ENCODE measurements at regions not wholly inside any gene's neighbourhood (a gene's known extent, or its start where the extent isn't known, plus 50 kb on each side); places are given as distances from the start of the nearest gene placed in this dataset.
"Not testable (repeated sequence)": the region's sequence is repeated elsewhere in the genome, so short reads cannot be mapped to it uniquely, and the experiment has no call there.

GRCh38 chr16:15307184-15307583 lies 70.9 kb downstream of the NPIPA5 start:
- not testable (repeated sequence) for FAIRE-seq; H4K20me1 ChIP-seq (ENCODE audit: insufficient read depth, low read length)

GRCh38 chr16:15305889-15306288 lies 72.2 kb downstream of the NPIPA5 start:
- H3K9me3 Mint-ChIP-seq (ENCODE audit: unreplicated experiment); H2AFZ ChIP-seq (ENCODE audit: low read depth, low read length); H3K27ac ChIP-seq (ENCODE audit: low read depth, low read length); H4K20me1 ChIP-seq (ENCODE audit: insufficient read depth, low read length); H3K9me3 ChIP-seq (ENCODE audit: insufficient read depth, low read depth, low read length); H3K4me3 ChIP-seq (ENCODE audit: insufficient read depth, low read depth, low read length); H3K27ac Mint-ChIP-seq (ENCODE audit: unreplicated experiment); H3K27me3 ChIP-seq (ENCODE audit: insufficient read depth, low read length); H3K79me2 ChIP-seq (ENCODE audit: insufficient read depth, low read length); H3K4me1 Mint-ChIP-seq (ENCODE audit: low read depth, unreplicated experiment); H3K9ac ChIP-seq (ENCODE audit: low read length); FAIRE-seq; H3K27me3 Mint-ChIP-seq (ENCODE audit: low read depth, unreplicated experiment); H3K4me3 Mint-ChIP-seq (ENCODE audit: unreplicated experiment); H3K36me3 ChIP-seq (ENCODE audit: insufficient read depth, low read length); H3K36me3 Mint-ChIP-seq (ENCODE audit: low read depth, unreplicated experiment); H3K4me2 ChIP-seq (ENCODE audit: low read length); H3K4me1 ChIP-seq (ENCODE audit: insufficient read depth, low read length): not testable (repeated sequence)
- DNase-seq (ENCODE audit: low read depth): peak; percentile 90

More at GRCh38 chr16:15307184-15307583, 70.9 kb downstream of the NPIPA5 start:
- H3K9ac ChIP-seq (ENCODE audit: low read length); H3K4me3 Mint-ChIP-seq (ENCODE audit: unreplicated experiment); H3K27me3 Mint-ChIP-seq (ENCODE audit: low read depth, unreplicated experiment); H3K4me3 ChIP-seq (ENCODE audit: insufficient read depth, low read depth, low read length); H3K27ac ChIP-seq (ENCODE audit: low read depth, low read length); H3K4me1 ChIP-seq (ENCODE audit: insufficient read depth, low read length); H3K9me3 ChIP-seq (ENCODE audit: insufficient read depth, low read depth, low read length); H2AFZ ChIP-seq (ENCODE audit: low read depth, low read length); H3K36me3 ChIP-seq (ENCODE audit: insufficient read depth, low read length); DNase-seq (ENCODE audit: low read depth); H3K27me3 ChIP-seq (ENCODE audit: insufficient read depth, low read length); H3K9me3 Mint-ChIP-seq (ENCODE audit: unreplicated experiment); H3K4me2 ChIP-seq (ENCODE audit: low read length); H3K79me2 ChIP-seq (ENCODE audit: insufficient read depth, low read length); H3K27ac Mint-ChIP-seq (ENCODE audit: unreplicated experiment); H3K4me1 Mint-ChIP-seq (ENCODE audit: low read depth, unreplicated experiment); H3K36me3 Mint-ChIP-seq (ENCODE audit: low read depth, unreplicated experiment): not testable (repeated sequence)

GRCh38 chr16:15303667-15304324 lies 74.3 kb downstream of the NPIPA5 start:
- not testable (repeated sequence) for DNase-seq (ENCODE audit: low read depth); H3K4me3 ChIP-seq (ENCODE audit: insufficient read depth, low read depth, low read length); H3K9ac ChIP-seq (ENCODE audit: low read length); H3K36me3 Mint-ChIP-seq (ENCODE audit: low read depth, unreplicated experiment); H3K9me3 Mint-ChIP-seq (ENCODE audit: unreplicated experiment); H3K4me2 ChIP-seq (ENCODE audit: low read length); H3K27me3 ChIP-seq (ENCODE audit: insufficient read depth, low read length); H3K4me3 Mint-ChIP-seq (ENCODE audit: unreplicated experiment); H3K9me3 ChIP-seq (ENCODE audit: insufficient read depth, low read depth, low read length); H3K4me1 Mint-ChIP-seq (ENCODE audit: low read depth, unreplicated experiment); H3K27ac ChIP-seq (ENCODE audit: low read depth, low read length); H3K79me2 ChIP-seq (ENCODE audit: insufficient read depth, low read length); FAIRE-seq; H4K20me1 ChIP-seq (ENCODE audit: insufficient read depth, low read length); H3K36me3 ChIP-seq (ENCODE audit: insufficient read depth, low read length); H3K27me3 Mint-ChIP-seq (ENCODE audit: low read depth, unreplicated experiment); H3K4me1 ChIP-seq (ENCODE audit: insufficient read depth, low read length); H3K27ac Mint-ChIP-seq (ENCODE audit: unreplicated experiment); H2AFZ ChIP-seq (ENCODE audit: low read depth, low read length)

GRCh38 chr16:15297104-15297503 lies 81.0 kb downstream of the NPIPA5 start:
- not testable (repeated sequence) for H3K4me2 ChIP-seq (ENCODE audit: low read length); H3K9ac ChIP-seq (ENCODE audit: low read length); H3K79me2 ChIP-seq (ENCODE audit: insufficient read depth, low read length); DNase-seq (ENCODE audit: low read depth); H2AFZ ChIP-seq (ENCODE audit: low read depth, low read length); H3K27ac ChIP-seq (ENCODE audit: low read depth, low read length); H3K4me1 ChIP-seq (ENCODE audit: insufficient read depth, low read length); H3K9me3 Mint-ChIP-seq (ENCODE audit: unreplicated experiment); H3K27me3 ChIP-seq (ENCODE audit: insufficient read depth, low read length); H3K4me3 Mint-ChIP-seq (ENCODE audit: unreplicated experiment); H3K9me3 ChIP-seq (ENCODE audit: insufficient read depth, low read depth, low read length); H3K36me3 Mint-ChIP-seq (ENCODE audit: low read depth, unreplicated experiment); H3K36me3 ChIP-seq (ENCODE audit: insufficient read depth, low read length); H3K4me3 ChIP-seq (ENCODE audit: insufficient read depth, low read depth, low read length); FAIRE-seq; H3K27me3 Mint-ChIP-seq (ENCODE audit: low read depth, unreplicated experiment); H3K4me1 Mint-ChIP-seq (ENCODE audit: low read depth, unreplicated experiment); H4K20me1 ChIP-seq (ENCODE audit: insufficient read depth, low read length); H3K27ac Mint-ChIP-seq (ENCODE audit: unreplicated experiment)

- H3K4me1 Mint-ChIP-seq (ENCODE audit: low read depth, unreplicated experiment); H3K27ac Mint-ChIP-seq (ENCODE audit: unreplicated experiment); H3K36me3 ChIP-seq (ENCODE audit: insufficient read depth, low read length); H3K9ac ChIP-seq (ENCODE audit: low read length); H3K4me2 ChIP-seq (ENCODE audit: low read length); H3K27ac ChIP-seq (ENCODE audit: low read depth, low read length); H3K36me3 Mint-ChIP-seq (ENCODE audit: low read depth, unreplicated experiment); H3K4me3 Mint-ChIP-seq (ENCODE audit: unreplicated experiment); DNase-seq (ENCODE audit: low read depth); H3K27me3 ChIP-seq (ENCODE audit: insufficient read depth, low read length); FAIRE-seq; H3K9me3 ChIP-seq (ENCODE audit: insufficient read depth, low read depth, low read length); H3K4me3 ChIP-seq (ENCODE audit: insufficient read depth, low read depth, low read length); H3K79me2 ChIP-seq (ENCODE audit: insufficient read depth, low read length); H3K9me3 Mint-ChIP-seq (ENCODE audit: unreplicated experiment); H3K4me1 ChIP-seq (ENCODE audit: insufficient read depth, low read length); H2AFZ ChIP-seq (ENCODE audit: low read depth, low read length); H3K27me3 Mint-ChIP-seq (ENCODE audit: low read depth, unreplicated experiment); H4K20me1 ChIP-seq (ENCODE audit: insufficient read depth, low read length): not testable (repeated sequence)
Observed at GRCh38 chr16:15274796-15275195, 103.3 kb downstream of the NPIPA5 start.

GRCh38 chr16:15273964-15274363 lies 104.1 kb downstream of the NPIPA5 start:
- not testable (repeated sequence) for H2AFZ ChIP-seq (ENCODE audit: low read depth, low read length); H3K36me3 ChIP-seq (ENCODE audit: insufficient read depth, low read length); H3K9me3 Mint-ChIP-seq (ENCODE audit: unreplicated experiment); H3K4me3 ChIP-seq (ENCODE audit: insufficient read depth, low read depth, low read length); H3K27ac ChIP-seq (ENCODE audit: low read depth, low read length); H3K4me1 ChIP-seq (ENCODE audit: insufficient read depth, low read length); H3K27me3 ChIP-seq (ENCODE audit: insufficient read depth, low read length); H3K4me1 Mint-ChIP-seq (ENCODE audit: low read depth, unreplicated experiment); H3K9ac ChIP-seq (ENCODE audit: low read length); H4K20me1 ChIP-seq (ENCODE audit: insufficient read depth, low read length); DNase-seq (ENCODE audit: low read depth); H3K9me3 ChIP-seq (ENCODE audit: insufficient read depth, low read depth, low read length); H3K27me3 Mint-ChIP-seq (ENCODE audit: low read depth, unreplicated experiment); H3K4me3 Mint-ChIP-seq (ENCODE audit: unreplicated experiment); H3K4me2 ChIP-seq (ENCODE audit: low read length); H3K36me3 Mint-ChIP-seq (ENCODE audit: low read depth, unreplicated experiment); H3K79me2 ChIP-seq (ENCODE audit: insufficient read depth, low read length); H3K27ac Mint-ChIP-seq (ENCODE audit: unreplicated experiment); FAIRE-seq

All from astrocyte (in vitro differentiated cells and primary cell).